ENCODE measurements at regions not wholly inside any gene's neighbourhood (a gene's known extent, or its start where the extent isn't known, plus 50 kb on each side); places are given as distances from the start of the nearest gene placed in this dataset.
"Not testable (repeated sequence)": the region's sequence is repeated elsewhere in the genome, so short reads cannot be mapped to it uniquely, and the experiment has no call there.

DNA sequence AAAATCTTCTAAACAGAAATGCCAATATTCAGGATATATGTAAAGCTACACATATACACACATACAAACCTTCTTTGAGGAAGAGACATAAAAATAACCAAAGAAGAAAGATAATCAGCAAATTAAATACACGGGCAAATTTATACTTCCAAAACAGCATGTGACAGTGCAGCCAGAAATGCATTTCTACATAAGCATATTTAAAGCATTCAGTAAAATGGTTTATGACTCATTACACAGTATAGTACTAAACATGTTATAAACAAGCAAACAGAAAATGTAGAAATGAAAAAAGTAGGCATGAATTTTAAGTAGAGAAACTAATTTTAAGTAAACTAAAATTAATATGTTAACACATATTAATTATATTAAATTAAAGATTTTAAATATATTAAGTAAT lies 1717.2 kb downstream of the OTOL1 start:
- TF ChIP-seq, protein P1, sequence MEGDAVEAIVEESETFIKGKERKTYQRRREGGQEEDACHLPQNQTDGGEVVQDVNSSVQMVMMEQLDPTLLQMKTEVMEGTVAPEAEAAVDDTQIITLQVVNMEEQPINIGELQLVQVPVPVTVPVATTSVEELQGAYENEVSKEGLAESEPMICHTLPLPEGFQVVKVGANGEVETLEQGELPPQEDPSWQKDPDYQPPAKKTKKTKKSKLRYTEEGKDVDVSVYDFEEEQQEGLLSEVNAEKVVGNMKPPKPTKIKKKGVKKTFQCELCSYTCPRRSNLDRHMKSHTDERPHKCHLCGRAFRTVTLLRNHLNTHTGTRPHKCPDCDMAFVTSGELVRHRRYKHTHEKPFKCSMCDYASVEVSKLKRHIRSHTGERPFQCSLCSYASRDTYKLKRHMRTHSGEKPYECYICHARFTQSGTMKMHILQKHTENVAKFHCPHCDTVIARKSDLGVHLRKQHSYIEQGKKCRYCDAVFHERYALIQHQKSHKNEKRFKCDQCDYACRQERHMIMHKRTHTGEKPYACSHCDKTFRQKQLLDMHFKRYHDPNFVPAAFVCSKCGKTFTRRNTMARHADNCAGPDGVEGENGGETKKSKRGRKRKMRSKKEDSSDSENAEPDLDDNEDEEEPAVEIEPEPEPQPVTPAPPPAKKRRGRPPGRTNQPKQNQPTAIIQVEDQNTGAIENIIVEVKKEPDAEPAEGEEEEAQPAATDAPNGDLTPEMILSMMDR (IDR thresholded peaks at IDR 0.05; ENCODE audit: extremely low read depth, insufficient read depth, missing control alignments): no peak
- in situ Hi-C loops (cut with MboI; ENCODE audit: low pct_unique_long_range_greater_than_20kb, low sequenced_read_pairs, unreplicated experiment): no loop called here
- no peak for DNase-seq (ENCODE audit: low spot score)

DNA sequence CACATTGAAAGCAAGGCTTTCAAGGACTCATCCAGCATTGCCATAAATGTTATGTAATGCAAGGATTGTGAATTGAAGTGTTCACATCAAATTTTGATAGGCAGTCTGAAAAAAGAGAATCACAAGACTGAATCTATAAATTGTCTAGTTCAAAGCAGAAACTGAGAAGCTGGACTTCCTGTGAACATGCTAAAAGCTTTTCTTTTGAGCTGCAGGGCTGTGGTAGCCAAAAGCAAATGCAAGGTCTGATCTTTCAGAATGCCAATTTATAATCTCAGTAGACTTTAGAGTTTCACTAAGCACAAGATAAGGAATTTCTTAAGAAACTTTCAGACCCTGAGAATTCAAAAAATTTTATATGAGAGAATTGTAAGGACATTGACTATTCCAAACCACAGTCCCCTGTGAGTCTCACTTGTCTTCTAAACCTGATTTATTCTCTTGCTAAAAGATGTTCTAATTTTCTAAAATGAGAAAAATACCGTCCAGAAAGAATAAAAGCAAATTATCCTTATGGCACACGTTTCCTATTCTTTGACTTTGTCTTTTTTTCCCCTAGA lies 1700.3 kb downstream of the OTOL1 start:
- TF ChIP-seq, protein P1 (IDR thresholded peaks at IDR 0.05; ENCODE audit: extremely low read depth, insufficient read depth, missing control alignments): no peak
- in situ Hi-C loops (cut with MboI; ENCODE audit: low pct_unique_long_range_greater_than_20kb, low sequenced_read_pairs, unreplicated experiment): no loop called here
- no peak for DNase-seq (ENCODE audit: low spot score)

DNA sequence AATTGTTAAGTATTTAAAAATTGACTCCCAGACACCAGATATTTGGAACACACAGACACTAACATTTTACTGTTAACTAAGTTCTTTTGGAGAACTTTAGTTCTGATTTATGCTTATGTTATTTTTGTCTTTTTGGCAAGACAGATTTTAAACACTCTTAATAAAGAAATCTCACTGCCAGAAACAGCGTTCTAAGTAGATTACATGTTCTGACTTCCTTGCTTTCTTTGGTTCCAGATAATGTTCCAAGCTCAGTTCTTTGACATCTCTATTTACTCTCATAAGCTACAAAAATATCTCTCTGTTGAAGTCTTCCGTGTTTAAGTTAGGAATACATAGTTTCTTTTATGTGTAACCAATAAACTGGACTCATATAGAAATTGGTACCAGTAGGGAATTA lies 1699.6 kb downstream of the OTOL1 start:
- in situ Hi-C loops (cut with MboI; ENCODE audit: low pct_unique_long_range_greater_than_20kb, low sequenced_read_pairs, unreplicated experiment): no loop called here
- TF ChIP-seq, protein P1 (IDR thresholded peaks at IDR 0.05; ENCODE audit: extremely low read depth, insufficient read depth, missing control alignments): no peak
- no peak for DNase-seq (ENCODE audit: low spot score)

DNA sequence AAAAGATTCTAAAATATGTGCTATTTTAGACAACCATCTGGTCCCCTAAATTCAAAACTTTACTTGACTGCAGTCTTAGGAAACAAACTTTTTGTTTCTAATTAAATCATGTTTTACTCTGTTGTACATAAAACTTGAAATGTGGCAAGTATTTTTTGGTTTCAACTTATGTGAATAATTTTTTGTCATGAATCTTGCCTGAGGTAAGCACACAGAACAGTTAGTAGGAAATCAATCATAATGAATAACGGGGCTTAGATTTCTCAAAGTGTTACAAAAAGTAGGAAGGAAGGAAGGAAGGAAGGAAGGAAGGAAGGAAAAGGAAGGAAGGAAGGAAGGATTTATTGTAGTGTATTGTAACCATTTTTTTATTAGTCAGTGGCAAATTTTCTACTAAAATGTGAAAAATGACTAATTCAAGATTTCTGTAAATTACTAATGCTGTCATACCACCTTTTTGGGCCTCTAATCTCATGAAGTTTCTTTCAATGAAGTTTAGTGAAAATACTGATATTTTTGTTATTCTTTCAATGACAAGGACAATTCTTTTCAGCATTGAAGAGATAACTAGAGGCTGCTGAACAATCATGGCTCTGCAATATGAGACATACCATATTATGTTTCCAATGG lies 1689.2 kb downstream of the OTOL1 start:
- in situ Hi-C loops (cut with MboI; ENCODE audit: low pct_unique_long_range_greater_than_20kb, low sequenced_read_pairs, unreplicated experiment): no loop called here
- no peak for DNase-seq (ENCODE audit: low spot score)
- TF ChIP-seq, protein P1 (IDR thresholded peaks at IDR 0.05; ENCODE audit: extremely low read depth, insufficient read depth, missing control alignments): no peak

DNA sequence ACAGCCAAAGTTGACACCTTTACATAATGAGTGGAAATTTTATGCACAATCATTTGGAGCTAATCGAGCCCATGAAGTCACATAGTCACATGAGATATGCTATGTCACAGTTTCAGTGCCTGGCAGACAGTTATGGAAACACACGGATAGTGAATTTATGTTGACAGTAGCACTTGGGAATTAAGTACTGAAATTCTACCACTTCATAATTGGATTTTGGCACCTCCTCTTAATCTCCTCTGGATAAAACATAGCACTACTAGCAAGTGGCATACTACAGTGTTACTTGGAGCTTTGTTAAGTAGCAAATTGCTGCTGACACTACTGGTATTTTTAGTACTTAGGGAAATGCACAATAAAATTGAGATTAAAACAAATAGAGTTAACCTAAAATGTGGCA lies 1679.4 kb downstream of the OTOL1 start:
- DNase-seq (ENCODE audit: low spot score): no peak
- in situ Hi-C loops (cut with MboI; ENCODE audit: low pct_unique_long_range_greater_than_20kb, low sequenced_read_pairs, unreplicated experiment): no loop called here
- TF ChIP-seq, protein P1 (IDR thresholded peaks at IDR 0.05; ENCODE audit: extremely low read depth, insufficient read depth, missing control alignments): no peak

DNA sequence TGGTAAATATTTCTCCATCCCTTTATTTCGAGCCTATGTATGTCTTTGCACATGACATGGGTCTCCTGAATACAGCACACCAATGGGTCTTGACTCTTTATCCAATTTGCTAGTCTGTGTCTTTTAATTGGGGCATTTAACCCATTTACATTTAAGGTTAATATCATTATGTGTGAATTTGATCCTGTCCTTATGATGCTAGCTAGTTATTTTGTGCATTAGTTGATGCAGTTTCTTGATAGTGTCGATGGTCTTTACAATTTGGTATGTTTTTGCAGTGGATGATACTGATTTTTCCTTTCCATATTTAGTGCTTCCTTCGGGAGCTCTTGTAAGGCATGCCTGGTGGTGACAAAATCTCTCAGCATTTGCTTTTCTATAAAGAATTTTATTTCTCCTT lies 1675.9 kb downstream of the OTOL1 start:
- DNase-seq (ENCODE audit: low spot score); in situ Hi-C loops (cut with MboI; ENCODE audit: low pct_unique_long_range_greater_than_20kb, low sequenced_read_pairs, unreplicated experiment): not testable (repeated sequence)

DNA sequence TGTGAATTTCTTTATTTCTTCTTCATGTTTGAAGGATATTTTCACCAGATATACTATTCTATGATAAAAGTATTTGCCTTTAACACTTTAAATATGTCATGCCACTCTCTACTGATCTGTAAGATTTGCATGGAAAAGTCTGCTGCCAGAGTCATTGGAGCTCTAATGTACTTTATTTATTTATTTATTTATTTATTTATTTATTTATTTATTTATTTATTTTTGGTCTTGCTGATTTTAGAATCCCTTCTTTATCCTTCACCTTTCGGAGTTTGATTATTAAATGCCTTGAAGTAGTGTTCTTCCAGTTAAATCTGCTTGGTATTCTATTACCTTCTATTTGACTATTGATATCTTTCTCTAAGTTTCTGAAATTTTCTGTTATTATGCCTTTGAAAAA lies 1669.6 kb downstream of the OTOL1 start:
- TF ChIP-seq, protein P1 (IDR thresholded peaks at IDR 0.05; ENCODE audit: extremely low read depth, insufficient read depth, missing control alignments): no peak
- in situ Hi-C loops (cut with MboI; ENCODE audit: low pct_unique_long_range_greater_than_20kb, low sequenced_read_pairs, unreplicated experiment): no loop called here
- DNase-seq (ENCODE audit: low spot score): no peak

Data from GM13977 (cell line).